HG03045 (cell line): ENCODE measurements at regions not wholly inside any gene's neighbourhood (a gene's known extent, or its start where the extent isn't known, plus 50 kb on each side); places are given as distances from the start of the nearest gene placed in this dataset.

ENCODE experiments used
- ATAC-seq: cut with Tn5 transposase; IDR thresholded peaks from one replicate; pipeline ENCODE4 v1.9.1; 2021; ENCODE audit warnings: mild to moderate bottlenecking, moderate library complexity; ENCODE audit not compliant: unreplicated experiment

DNA sequence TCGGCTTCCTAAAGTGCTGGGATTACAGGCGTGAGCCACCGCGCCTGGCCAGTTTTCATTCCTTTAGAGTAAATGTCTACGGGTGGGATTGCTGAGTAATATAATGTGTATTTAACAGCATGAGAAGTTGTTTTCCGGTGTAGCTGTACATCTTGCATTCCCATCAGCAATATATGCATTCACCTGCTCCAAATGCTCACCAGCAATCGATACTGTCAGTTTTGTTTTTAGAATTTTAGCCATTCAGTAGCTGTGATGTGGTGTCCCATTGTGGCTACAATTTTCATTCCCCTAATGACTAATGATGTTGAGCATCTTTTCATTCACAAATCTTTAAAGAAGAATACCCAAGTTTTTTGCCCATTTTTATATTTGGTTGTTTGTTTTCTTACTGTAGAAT is 134.8 kb upstream of the RGMA start:
- ATAC-seq: no peak

DNA sequence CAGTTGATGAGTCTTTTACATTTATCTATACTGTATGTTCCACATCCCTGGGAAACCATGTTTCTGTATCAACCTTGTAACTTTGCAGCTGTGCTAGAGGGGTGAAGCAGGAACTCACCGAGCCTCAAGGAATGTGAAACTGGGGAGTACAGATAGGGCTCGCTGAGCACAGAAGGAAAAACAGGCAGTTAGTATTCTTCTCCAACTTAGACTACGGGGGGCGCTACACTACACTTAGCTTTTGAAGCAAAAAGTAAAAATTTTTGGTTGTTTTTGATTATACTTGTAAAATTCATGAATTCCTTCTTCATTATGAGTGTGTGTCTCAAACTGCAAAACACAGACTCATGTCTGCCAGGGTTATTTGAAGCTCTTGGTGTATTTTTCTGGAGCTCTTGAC is 132.7 kb upstream of the RGMA start:
- ATAC-seq: no peak

DNA sequence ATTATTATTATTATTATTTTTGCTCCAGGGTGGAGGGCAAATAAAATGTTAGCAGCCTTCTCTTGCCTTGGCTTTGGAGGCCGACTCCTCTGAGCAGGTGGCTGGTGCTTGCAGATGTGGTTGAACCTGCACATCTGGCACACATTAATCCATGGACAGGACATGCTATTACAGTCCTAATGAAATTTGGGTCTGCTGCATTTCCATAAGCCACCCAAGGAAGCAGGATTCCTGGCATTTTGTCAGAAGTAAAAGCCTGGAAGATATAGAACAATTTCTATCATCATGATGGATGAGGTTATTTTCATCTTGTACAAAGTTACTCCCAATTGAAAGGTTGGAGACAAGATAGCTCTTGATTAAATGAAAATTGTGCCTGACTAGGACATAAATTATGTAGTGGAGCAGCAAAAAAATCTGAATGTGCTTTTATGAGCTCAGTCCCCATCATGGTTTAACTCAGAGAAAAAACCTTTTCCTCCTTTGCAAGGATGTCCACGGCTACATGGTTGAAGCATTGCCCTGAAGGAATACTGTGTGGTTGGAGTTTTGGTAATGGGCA is 130.9 kb upstream of the RGMA start:
- ATAC-seq: no peak

DNA sequence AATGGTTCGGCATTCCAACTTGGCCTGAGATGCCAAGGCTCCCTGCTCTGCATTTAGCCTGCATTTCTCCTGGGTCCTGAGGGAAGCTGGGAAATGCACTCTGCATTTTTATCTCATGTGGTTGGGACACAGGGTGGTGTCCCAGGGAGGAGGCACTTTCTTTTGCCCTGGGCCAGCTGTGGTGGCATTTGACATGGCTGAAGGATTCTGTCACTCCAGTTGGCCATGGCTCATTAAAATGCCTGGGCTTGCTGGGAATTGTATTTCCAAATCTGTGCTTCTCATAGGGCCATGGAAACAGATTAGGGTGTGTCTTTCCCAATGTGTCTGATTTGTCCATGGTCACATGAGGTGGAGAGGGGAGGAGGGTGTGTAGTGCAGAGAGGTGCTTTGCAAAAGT is 128.3 kb upstream of the RGMA start:
- ATAC-seq: no peak

DNA sequence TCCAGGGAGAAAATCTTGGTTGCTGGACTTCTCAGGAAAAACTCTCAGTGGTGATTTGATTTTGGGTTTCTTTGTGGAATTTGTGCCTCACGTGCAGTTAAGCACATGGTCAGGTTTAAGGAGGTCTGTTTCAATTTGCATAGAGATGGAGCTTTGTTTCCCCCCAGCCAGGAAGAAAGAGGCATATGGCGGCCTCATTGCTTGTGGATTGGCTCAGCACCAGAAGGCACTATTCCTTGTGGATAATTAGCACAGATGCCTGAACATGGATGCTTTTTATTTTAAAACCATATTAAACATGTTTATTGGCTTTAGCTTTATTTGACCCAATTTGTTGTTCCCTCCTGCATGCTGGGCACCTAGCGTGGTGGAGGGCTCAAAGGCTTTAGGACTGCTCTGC is 125.1 kb upstream of the RGMA start:
- no peak for ATAC-seq

DNA sequence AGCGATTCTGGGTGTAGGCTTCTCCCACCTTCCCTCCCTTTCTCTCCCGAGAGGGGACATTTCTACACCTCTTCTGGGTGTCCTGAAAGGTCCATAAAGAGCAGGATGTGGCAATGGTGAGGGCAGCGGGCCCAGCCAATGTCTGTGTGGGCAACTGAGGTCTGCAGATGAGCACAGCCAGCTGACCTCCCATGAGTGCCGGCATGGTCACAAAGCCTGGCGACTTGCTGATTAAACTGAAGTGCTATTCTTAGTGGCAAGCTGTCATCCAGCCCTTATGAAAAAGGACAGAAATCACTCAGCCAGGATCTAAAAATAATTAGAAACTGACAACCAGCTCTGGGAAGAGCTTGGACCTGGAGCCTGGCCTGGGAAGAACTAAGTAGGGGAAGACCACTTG is 124.3 kb upstream of the RGMA start:
- ATAC-seq: no peak

DNA sequence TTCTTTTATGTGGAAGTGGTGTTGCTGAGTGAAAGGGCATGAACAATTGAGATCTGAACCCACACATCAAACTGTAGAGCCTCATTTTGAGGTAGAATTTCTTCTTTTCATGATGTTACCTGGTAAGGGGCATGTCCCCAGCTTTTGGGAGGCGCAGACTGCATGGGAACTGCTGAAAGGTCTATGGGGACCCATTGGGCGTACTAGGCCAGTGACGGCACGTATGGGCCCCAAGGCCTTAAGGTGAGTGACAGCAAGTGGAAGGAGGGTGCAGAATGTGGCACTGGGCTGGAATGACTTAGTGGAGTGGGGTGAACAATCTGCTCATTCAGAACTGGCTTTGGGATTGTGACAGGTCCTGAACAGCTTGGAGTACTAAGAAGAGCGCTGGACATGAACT is 123.6 kb upstream of the RGMA start:
- ATAC-seq: no peak

DNA sequence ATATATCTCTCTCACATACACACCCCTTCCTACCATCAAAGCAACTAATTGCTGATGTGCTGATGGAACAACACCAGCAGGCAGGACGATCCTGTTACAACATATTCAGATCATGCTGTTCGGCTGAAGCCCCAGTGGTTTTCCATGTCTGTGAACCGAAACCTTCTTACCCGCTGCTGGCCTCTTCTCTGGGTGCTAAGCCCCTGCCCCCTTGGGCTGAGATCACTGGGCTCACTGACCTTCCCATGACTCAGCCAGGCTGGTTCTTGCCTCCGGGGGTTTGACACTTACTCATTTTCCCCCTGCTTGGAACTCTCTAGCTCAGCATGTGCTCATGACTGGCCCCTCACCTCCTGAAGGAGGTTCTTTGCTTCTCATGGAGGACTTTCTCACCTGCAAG is 122.0 kb upstream of the RGMA start:
- ATAC-seq: no peak

DNA sequence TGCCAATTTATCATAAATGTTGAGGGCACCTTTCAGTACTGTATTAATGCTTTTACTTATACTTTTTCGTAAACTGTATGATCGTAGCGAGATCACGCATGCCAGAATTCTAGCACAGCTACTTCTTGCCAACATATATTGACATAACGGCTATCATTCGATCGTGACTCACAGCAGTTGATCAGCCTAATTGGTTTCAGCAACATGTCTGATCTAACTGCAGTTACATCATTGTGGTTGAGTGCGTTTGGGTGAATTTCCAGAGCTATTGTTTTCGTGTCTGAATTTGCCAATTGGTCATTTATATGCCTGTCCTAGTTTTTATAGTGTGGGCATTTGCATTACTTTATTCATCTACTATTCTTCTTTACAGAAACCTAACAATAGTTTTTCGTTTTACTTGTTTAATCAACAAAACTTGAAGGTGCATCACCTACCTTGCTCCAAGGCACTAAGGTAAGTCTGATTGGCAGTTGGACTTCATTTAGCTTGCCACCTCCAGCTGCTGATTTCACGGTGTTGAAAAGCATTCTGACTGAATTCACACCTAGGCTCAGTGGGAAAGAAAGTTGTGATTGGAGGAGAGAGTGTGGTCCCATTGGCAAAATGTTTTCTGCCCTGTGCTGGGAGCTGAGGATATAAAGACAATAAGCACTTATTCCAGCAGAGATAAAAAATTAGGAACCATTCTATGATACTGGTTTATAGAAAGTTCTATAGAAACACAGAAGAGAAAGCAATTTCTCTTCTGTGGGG is 120.9 kb upstream of the RGMA start:
- no peak for ATAC-seq

DNA sequence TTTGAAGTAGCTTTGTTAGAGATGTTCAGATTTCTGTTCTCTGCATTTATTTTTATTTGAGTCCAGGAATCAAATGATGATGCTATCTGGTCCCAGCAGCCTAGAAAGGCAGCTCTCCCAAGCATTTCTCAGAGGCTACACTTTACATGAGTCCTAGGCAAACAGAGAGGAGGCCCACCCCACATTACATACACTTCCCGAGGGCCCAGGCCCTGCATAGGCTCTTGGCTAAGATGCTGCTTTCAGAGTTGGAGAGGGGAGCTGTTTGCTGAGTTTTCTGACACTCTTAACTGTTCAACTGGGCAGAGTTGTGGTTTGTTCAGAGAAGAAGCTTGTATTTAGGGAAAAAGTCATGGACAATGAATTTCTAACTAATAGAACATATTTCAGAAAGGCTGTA is 117.9 kb upstream of the RGMA start:
- ATAC-seq: no peak

DNA sequence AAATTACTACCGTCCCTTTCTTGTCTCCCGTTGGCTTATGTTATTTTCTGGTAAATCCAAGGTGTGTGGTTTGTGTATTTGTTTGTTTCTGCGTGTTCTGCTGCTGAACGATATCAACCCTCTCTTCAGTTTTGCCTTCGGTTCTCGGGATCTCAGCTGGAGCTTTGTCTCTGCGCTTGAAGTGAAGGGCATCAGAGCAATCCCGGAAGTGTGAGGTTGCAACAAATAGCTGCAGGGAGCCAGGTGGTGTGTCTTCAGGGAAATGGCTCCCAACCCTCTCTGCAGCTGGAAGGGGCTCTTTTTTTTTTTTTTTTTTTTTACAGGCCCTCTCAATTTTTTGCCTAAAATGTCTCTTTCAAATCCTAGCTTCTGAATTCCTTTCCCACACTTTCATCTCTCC is 116.4 kb upstream of the RGMA start:
- ATAC-seq: no peak

DNA sequence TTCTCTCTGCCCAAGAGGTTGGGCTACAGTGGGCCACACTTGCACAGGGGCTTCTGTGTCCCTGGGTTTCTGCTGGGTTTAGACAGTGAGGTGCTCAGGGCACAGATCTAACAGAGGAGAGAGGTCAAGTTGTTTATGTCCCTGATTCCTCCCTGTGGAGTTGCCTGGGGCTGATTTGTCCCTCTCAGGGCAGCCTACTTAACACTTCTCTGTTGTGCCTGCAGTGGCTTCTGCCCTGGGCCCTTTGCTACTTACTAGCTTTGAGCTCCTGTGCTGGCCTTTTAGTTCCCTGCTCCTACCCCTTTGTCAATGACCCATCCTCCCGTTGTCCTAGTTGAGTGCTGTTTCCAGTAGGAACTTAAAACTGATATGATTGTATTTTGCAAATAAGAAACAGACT is 114.0 kb upstream of the RGMA start:
- no peak for ATAC-seq

DNA sequence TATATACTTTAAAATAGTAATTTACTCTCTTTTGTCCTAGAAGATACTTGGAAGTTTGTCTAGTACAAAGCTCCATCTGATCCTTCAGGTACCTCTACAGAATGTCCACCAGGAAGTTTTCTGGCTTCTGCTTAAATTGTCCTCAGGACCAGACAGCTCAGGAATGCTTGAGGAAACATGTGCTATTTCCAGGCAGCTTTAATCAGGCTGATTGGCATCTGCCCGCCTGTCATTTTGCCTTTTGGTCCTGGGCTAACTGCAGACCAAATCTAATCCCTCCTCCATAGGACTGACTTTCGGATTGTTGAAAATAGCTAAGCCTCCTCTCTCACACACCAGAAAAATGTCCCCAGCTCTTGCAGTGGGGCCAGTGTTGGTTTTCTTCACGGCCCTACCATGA is 113.4 kb upstream of the RGMA start:
- no peak for ATAC-seq

DNA sequence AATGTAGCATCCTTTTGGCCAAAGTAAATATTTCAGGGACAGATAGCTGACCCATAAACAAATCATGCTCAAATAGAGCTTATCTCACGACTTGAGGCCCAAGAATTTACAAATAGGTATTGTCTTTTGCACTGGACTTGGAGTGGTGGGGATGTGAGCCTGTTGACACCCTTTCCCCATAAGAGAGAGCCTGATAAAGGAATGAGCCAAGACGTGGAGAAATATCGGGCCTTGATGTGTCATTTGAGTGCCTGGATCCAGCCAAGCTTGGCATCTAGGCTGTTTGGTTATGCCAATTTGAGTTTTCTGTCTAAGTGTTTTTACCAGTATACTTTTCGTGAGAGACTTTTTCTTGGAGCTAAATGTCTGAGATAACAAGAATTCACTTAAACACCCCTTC is 112.9 kb upstream of the RGMA start:
- no peak for ATAC-seq

DNA sequence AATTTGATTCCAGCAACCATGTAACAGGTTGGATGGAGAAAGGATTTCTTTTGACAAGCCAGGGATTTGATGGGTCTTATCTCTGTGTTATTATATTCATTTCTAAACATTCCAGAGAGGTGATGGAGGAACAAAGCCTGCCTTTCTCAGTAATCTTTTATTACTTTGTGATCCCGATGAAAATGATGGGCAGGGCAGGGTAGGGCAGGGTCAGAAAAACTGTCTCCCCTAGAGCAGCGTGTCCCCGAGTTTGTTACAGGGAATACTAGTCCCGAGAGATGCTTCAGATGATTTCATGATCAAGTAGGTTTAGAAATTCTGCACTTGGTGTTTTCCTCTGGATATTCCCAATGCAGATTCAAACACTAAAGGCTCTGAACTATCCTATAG is 111.8 kb upstream of the RGMA start:
- ATAC-seq: no peak

DNA sequence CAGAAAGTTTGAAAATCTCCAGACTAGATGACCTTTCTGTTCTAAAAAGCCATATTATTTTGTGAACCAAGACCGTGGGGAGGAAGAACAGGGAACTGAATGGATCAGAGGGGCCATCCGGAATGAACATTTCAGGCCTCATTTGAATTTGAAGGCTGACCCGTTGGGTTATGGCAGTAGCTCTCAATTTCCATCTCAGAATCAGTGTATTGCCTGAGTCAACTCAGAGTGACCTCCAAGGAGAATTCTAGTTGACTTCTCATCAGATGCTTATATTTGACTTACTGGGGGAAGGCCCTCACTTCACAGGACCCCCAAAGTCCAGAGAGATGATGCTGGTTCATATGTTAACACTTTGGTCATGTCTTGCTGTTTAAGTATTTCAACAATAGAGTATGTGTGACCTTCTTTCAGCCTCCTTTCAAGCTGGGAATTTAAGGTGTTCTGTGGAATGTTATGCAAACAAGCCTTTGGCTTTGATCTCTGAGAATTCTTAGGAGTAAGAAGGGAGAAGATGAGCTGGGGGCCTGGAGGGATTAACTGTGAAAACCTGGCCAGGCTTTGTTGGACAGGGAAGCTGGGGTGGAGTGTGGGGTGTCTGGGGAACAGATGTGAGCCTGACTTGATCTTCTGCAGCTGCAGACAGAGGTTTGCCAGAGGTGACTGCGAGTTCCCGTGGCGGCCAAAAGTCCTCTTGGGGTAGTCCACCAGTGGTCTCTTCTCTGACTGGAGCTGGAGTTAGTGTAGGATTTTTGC is 111.2 kb upstream of the RGMA start:
- ATAC-seq: no peak

DNA sequence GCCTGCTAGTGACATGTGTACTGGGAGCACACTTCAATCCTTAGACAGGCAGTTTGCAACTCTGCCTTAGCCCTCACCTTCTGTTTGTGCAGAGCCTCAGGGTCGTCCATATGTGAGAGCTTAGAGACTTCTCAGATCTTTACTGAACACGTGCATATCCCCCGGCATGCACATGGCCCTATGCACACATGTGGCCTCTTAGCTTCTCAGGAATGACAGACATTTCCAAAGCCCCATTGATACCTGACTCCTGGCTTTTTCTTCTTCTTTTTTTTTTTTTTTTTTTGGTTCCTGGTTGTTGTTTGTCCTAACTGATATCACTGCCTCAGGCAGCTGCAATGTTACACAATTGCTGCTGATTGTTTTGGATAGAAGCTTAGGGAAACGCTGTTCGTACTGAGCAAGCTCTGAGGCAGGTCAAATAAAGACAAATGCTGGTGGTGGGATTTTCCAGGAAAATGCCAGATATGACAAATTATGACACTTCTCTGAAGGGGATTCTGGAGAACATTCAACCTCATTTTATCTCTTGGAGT is 107.2 kb upstream of the RGMA start:
- no peak for ATAC-seq

DNA sequence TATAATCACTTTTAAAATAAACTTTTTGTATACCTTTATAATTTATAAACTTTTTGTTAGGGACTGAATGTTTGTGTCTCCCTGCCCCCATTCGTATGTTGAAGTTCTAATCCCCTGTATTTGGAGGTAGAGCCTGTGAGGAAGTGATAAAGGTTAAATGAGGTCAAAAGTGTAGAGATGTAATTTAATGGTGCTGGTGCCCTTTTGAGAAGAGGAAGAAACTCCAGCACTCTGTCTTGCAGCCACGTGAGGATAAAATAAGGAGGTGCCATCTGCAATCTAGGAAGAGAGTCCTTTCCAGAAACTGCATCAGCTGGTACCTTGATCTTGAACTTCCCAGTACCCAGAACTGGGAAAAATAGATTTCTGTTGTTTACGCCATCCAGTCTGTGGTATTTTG is 106.1 kb upstream of the RGMA start:
- no peak for ATAC-seq

DNA sequence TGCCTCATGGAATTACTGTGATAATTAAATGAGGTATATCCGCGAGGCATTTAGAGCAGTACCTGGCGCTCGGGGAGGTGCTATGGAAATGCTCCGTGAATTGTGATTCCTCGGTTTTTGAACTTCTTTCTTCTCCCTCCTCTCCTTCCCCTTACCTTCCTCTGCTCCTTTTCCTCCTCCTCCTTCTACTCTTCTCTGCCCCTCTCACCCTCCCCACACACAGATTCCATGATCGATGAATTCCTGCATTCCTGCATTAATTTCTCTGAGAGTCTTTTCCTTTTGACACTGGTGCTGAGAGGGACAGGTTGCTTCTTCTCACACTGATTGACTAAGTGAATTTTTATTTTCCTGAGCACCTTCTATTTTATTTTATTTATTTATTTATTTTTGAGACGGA is 101.2 kb upstream of the RGMA start:
- ATAC-seq: no peak

DNA sequence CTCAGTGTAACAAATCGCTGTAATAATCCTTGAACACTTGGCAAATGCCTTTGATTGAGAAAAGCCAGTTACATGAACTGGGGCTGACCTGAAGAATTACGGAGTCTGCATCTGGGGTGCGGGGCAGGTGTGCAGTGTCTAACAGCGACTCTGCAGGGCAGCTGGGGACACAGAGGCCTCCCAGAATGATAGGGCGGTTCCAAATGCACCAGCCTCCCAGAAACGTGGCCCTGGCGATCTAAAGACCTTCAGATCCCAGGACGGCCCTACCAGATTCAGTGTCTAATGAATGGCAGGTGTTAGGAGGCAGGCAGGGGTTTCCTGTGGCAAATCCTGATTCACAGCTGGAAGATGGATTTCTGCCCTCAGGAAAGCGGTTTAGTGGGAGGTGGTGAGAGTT is 100.5 kb upstream of the RGMA start:
- ATAC-seq: no peak

DNA sequence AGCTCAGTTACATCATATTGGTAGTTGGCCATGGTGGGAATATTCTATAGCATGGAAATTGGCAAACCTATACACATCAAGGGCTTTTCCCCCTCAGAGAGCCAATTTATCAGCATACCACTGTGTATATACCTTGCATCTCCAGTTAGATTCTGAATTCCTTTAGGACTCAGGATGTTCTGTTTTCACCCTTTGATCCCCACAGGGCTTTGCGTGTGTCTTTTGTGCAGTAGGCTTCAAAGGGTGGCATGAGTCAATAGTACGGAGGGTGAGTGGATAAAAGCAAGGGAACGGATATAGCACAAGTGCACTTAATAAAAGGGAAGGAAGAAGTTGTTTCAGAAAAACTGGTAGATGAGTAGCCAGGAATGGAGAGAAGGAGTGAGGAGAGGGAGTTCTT is 99.2 kb upstream of the RGMA start:
- ATAC-seq: no peak

DNA sequence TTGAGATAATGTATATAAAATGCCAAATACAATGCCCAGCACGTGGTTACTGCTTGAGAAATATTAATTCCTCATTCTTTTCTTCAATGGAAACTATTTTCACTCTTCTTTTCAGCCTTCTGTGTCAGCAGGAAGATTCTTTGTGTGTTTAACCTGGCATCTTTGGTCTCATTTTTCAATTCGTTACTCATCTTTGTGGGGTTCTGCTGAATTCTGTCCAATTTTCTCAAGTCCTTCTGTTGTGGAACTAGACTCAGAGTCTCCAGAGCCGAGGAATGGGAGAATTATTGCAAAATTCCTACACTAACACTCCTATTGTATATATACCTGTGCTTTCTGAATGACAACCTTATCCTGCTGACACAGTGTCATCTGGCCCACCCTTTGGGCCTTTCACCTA is 96.8 kb upstream of the RGMA start:
- no peak for ATAC-seq
